ENCODE measurements at regions not wholly inside any gene's neighbourhood (a gene's known extent, or its start where the extent isn't known, plus 50 kb on each side); places are given as distances from the start of the nearest gene placed in this dataset.

GRCh38 chr15:87263296-87263695 lies 993.2 kb downstream of the NTRK3 start:
- H3K4me3 ChIP-seq (replicated peaks in 1 of 2; ENCODE audit: low read depth in 2 of 2, low read length in 2 of 2): no peak overlapping the region
- no peak for TF ChIP-seq CTCF (IDR thresholded peaks at IDR 0.05; ENCODE audit: low read depth, low read length)

GRCh38 chr15:87245592-87245991 lies 1010.9 kb downstream of the NTRK3 start:
- no peak for TF ChIP-seq CTCF (IDR thresholded peaks at IDR 0.05; ENCODE audit: low read depth, low read length)
- H3K4me3 ChIP-seq (replicated peaks in 1 of 2; ENCODE audit: low read depth in 2 of 2, low read length in 2 of 2): no peak overlapping the region
- DNase-seq (ENCODE audit: low read depth in 2 of 2): no peak

More at GRCh38 chr15:87263296-87263695, 993.2 kb downstream of the NTRK3 start:
- no peak for DNase-seq (ENCODE audit: low read depth in 2 of 2)

- H3K4me3 ChIP-seq (replicated peaks in 1 of 2; ENCODE audit: low read depth in 2 of 2, low read length in 2 of 2): no peak overlapping the region
- TF ChIP-seq CTCF (IDR thresholded peaks at IDR 0.05; ENCODE audit: low read depth, low read length): no peak
- DNase-seq (ENCODE audit: low read depth in 2 of 2): no peak
These were observed 1013.1 kb downstream of the NTRK3 start for GRCh38 chr15:87243474-87243873.

GRCh38 chr15:87239582-87240230 lies 1016.8 kb downstream of the NTRK3 start:
- no peak for DNase-seq (ENCODE audit: low read depth in 2 of 2)
- H3K4me3 ChIP-seq (replicated peaks in 1 of 2; ENCODE audit: low read depth in 2 of 2, low read length in 2 of 2): no peak overlapping the region
- TF ChIP-seq CTCF (IDR thresholded peaks at IDR 0.05; ENCODE audit: low read depth, low read length): no peak

- H3K4me3 ChIP-seq (replicated peaks in 1 of 2; ENCODE audit: low read depth in 2 of 2, low read length in 2 of 2): no peak overlapping the region
- no peak for TF ChIP-seq CTCF (IDR thresholded peaks at IDR 0.05; ENCODE audit: low read depth, low read length)
- no peak for DNase-seq (ENCODE audit: low read depth in 2 of 2)
These were observed 1018.0 kb downstream of the NTRK3 start for GRCh38 chr15:87238451-87239068.

- H3K4me3 ChIP-seq (replicated peaks in 1 of 2; ENCODE audit: low read depth in 2 of 2, low read length in 2 of 2): no peak overlapping the region
- no peak for DNase-seq (ENCODE audit: low read depth in 2 of 2)
- TF ChIP-seq CTCF (IDR thresholded peaks at IDR 0.05; ENCODE audit: low read depth, low read length): no peak
These were observed 1028.1 kb downstream of the NTRK3 start for GRCh38 chr15:87228460-87228859.
